IPS-NIHi7 (cell line): ENCODE measurements at regions not wholly inside any gene's neighbourhood (a gene's known extent, or its start where the extent isn't known, plus 50 kb on each side); places are given as distances from the start of the nearest gene placed in this dataset.
"Not testable (repeated sequence)": the region's sequence is repeated elsewhere in the genome, so short reads cannot be mapped to it uniquely, and the experiment has no call there.

Experiments used
- DNase-seq: peaks from one replicate; pipeline ENCODE4 v3.0.0; 2012; ENCODE audit warnings: mixed read lengths; ENCODE audit errors: extremely low spot score

- not testable (repeated sequence) for DNase-seq
Observed at GRCh38 chr2:87512864-87513530, 234.9 kb upstream of the PLGLB2 start.

DNA sequence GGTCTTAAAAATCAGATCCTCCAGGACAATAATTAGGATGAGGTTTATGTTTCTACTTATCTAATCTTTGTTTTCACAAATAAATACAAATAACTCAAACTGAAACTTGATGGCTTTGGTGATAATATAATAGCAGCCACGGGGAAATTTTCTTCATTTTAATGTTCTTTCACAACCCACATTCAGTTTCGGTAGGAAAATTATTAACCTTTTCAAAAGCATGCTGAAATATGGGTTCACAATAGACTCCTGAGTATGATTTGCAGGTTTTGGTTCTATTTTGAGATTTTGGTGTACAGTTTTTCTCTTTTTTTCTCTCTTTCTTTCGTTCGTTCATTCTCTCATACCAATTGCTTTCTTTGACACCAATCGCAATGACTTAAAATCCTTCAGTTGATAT lies 233.9 kb upstream of the PLGLB2 start:
- not testable (repeated sequence) for DNase-seq

GRCh38 chr2:87514515-87514914 lies 233.4 kb upstream of the PLGLB2 start:
- DNase-seq = not testable (repeated sequence)

GRCh38 chr2:87515226-87515625 lies 232.7 kb upstream of the PLGLB2 start:
- not testable (repeated sequence) for DNase-seq

GRCh38 chr2:87515875-87516274 lies 232.0 kb upstream of the PLGLB2 start:
- not testable (repeated sequence) for DNase-seq

DNA sequence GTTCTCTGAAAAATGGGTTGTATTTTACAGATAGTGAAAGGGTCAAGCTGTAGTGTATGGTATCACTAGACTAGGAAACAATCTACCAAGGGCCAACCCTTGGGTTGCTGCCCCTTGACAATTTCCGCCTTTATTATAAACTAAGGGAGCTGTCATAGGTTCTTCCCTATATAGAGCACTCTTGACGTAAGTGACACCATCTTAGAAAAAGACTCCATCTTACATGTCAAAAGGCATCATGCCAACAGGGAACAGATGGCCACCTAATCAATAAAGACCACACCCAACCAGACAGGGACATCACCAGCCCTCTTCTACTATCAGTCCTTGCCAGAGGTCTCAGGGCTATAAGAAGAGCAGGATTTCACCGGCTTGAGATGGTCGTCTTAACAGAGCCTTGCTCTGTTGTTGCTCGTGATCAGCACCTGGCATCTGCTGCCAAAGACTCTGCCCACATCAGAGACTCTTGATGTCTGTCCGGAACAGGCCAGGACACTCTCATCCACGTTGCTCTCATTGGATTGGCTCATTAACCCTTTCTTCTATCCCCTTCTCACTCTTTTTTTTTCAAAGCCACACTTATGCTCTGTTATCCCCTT lies 231.4 kb upstream of the PLGLB2 start:
- DNase-seq = not testable (repeated sequence)

DNA sequence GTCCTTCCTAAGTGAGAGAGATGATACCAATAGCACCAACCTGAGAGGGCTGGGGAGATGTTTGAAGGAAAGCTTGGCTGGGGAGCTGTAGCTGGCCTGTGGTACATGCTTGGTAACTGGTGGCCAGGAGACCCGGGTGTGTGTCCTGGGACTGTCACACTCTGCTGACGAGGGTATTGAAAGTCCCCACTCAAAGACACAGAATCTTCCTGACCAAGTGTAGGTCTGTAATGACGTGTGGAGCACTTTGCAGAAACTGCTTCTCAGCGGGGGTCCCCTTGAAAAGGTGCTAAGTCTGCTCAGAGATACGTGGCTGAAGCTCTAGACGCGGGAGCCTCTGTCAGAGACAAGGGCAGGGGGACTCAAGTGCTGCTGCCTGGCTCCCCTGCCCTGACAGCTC lies 230.4 kb upstream of the PLGLB2 start:
- not testable (repeated sequence) for DNase-seq

DNA sequence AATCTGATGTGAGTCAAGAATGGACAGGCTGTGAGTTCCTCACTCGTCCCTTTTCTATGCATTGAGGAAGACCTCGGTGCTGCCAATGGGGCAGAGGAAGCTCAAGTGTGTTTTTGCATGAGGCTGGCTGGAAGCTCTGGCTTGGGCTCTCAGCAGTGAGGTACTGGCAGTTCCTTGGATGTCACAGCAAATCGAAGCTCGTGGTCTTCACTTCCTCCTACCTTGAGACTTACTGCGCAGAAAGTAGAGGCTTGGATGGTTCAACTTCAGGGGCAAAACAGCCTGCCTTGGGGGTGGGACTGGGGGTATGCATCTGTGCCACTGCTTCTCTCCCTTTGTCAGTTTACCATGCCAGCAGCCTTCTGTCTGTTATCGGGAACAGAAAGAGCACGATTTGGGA lies 229.8 kb upstream of the PLGLB2 start:
- DNase-seq = not testable (repeated sequence)

DNA sequence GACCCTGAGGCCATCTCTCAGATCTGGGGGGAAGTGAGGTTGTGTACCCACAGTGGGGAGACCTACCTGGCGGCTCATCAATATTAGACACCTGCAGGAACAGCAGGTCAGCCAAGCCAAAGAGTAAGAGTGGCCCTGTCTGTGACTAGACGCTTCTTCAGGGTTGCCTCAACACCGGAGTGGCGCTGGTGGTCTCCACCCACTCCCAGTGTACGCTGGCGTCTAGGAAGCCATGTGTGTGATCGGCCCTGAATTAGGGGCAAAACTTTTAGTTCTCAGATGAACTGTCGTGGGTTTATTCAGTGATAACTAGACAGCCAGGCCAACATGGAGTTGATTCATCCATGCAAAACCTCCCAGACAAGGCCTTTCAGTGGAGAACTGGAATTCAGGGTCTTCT lies 229.3 kb upstream of the PLGLB2 start:
- not testable (repeated sequence) for DNase-seq

GRCh38 chr2:87519158-87520011 lies 228.5 kb upstream of the PLGLB2 start:
- DNase-seq = not testable (repeated sequence)

- not testable (repeated sequence) for DNase-seq
Observed at GRCh38 chr2:87521057-87521456, 226.8 kb upstream of the PLGLB2 start.

DNA sequence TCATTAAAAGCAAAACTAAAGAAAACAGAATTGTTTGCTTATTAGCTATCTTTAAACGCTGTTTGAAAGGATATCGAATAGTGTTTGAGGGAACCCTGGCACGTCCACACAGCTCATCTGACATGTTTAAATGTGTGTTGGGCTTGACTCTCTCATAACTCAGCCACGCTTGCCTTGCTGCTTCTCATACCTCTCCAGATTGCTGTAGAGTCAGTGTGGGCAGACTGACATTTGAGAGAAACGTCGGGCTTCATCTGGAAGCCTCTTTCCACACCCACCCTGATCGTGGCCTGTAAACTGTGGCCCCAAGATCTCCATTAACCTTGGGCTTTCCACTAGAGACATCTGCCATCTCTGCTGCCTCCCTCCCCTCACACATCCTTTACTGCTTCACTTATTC lies 226.4 kb upstream of the PLGLB2 start:
- DNase-seq = not testable (repeated sequence)

- DNase-seq = not testable (repeated sequence)
Observed at GRCh38 chr2:87524619-87525188, 223.2 kb upstream of the PLGLB2 start.

DNA sequence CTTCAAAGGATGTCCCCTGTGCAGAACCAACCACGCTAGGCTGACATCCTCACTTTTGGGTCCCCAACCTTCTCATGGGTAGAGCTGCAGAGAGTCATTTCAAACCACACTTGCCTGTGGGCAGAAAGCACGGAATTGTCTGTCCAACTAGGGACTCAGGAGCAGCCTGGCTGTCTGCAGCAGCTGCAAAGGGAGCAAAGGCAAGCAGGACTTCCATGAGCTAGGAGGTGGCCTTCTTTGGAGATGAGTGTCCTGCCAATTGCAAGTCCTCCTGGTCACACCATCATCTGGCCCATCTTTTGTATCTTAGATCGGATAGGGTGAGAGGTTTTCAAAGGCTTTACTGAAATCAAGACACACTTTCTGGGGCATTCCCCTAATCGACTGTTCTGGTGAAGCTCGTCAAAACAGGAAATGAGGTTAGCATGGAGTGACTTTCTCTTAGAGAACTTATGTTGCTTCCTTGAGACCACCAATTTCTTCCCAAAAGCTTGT lies 222.3 kb upstream of the PLGLB2 start:
- not testable (repeated sequence) for DNase-seq

DNA sequence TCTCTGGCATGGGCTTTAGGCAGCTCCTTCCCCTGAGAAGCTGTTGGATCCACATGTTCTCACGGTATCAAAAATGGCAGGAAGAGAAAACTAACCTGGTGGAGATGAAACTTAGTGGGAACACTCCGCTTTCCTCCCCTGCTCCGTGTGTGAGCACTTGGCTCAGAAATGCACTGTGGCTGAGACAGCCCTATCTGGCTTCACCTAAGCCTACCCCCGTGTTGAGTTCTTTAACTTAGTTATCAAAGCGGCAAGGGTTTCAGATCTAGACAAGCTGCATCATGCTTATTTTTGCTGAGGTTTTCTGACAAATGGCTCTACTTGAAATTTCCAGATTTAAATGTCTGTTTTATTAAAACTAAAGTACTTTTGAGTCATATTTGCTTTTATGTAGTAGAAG lies 221.6 kb upstream of the PLGLB2 start:
- DNase-seq = not testable (repeated sequence)

- DNase-seq = not testable (repeated sequence)
Observed at GRCh38 chr2:87531968-87532715, 215.7 kb upstream of the PLGLB2 start.

DNA sequence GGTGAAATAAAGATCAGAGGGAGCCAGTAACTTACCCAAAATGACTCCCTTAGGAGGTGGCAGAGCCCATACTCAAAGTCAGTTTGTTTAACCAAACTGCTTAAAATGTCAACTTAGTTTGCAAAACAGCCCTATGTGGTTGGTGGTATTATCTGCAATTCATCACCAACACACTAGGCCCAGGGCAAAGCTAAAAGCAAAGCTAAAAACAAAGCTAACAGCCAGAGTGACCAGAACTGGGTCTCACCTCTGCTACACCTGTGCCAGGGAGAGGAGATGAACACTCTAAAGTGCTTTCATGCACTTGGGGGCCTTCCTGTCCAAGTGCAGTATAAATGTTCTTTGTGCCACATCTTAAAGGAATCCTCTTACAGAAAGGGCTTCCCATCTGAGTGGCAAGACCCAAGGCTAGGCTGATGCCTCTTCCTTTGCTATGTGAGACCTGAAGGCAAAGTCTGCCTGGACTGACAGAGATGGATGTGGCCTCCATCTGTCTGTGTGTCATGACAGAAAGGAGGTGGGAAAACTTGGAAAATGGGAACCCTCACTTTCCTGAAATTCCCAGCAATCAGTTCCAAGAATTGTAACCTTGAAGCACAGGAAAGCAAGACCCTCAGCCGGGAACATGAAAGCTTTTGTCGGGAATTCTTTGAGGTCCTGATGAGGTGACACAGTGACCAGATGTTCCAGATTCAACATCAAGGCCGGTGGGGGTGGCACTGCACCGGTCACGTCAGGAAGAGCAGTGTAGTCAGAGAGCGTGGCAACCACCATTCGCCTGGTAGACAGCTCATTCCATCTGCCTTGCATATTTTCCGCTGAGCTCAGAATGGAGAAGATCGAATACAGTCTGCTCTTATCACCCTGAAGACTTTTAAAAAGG lies 214.3 kb upstream of the PLGLB2 start:
- DNase-seq = not testable (repeated sequence)

GRCh38 chr2:87534273-87534889 lies 213.5 kb upstream of the PLGLB2 start:
- not testable (repeated sequence) for DNase-seq

DNA sequence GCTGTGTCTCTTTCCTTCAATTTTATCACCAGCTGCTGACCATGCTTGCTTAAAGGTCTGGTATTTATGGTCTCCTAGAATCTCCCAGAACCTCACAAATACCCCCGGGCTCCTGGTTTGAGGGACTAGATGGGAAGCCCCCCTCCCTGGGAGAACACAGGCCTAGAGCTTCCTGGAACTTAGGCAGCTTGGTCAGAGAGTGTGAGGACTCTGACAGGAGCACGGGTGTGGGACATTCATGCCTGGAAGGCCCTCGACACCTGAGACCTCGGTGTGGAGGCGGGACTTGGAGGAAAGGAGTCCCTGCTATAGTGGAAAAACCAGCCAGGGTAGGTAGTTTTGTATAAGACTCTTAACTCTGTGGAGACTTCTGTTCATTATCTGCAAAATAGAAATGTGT lies 211.5 kb upstream of the PLGLB2 start:
- not testable (repeated sequence) for DNase-seq

- not testable (repeated sequence) for DNase-seq
Observed at GRCh38 chr2:87537251-87537671, 210.6 kb upstream of the PLGLB2 start.
